ENCODE measurements at regions not wholly inside any gene's neighbourhood (a gene's known extent, or its start where the extent isn't known, plus 50 kb on each side); places are given as distances from the start of the nearest gene placed in this dataset.
"Not testable (repeated sequence)": the region's sequence is repeated elsewhere in the genome, so short reads cannot be mapped to it uniquely, and the experiment has no call there.

DNA sequence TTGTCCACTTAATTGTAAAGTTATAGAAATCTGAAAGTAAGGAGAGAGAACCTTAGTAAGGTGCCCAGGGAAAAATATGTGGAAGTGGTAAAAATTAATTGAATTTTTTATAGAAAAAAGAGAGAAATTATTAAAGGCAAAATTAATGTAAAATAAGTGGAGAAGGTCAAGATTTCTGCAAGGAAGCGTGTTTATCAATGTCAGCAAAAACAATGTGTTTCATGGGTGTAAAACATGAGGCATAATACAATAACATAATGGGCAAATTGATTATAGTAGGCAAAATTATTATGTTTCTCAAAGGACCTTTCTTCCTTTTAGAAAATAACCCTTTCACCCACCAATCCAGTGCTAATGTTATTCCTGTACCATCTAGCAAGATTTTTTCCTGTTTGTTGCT lies 1520.1 kb downstream of the REEP3 start:
- no peak for DNase-seq (ENCODE audit: low read depth)

DNA sequence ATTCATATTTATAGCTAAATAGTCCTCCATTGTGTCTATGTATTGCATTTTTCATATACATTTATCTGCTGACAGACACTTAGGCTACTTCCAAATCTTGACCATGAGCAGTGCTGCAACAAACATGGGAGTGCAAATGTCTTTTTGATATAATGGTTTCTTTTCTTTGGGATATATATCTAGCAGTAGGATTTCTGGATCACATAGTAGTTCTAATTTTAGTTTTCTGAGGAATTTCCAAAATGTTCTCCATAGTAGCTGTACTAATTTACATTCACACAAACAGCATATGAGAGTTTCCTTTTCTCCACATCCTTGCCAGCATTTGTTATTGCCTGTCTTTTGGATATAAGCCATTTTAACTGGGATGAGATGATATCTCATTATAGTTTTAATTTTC lies 1521.3 kb downstream of the REEP3 start:
- no peak for DNase-seq (ENCODE audit: low read depth)

DNA sequence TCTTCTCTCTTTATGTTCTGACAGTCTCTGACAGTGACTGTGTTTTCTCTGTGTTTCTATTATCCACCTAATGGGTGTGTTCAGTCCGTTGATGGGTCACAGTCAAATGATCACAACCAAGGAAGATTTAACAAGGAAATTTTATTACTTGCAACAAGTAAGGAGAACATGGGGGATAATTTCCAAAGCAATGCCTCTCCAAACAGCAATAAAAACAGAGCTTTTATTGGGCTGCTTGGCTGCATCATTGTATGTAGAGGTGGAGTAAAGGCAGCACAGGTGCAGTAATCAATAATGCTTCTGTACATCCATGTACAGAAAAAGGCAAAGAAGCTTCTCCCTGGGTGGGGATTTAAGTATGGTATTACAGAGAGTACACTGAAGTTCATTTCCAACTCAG lies 1525.6 kb downstream of the REEP3 start:
- no peak for DNase-seq (ENCODE audit: low read depth)

DNA sequence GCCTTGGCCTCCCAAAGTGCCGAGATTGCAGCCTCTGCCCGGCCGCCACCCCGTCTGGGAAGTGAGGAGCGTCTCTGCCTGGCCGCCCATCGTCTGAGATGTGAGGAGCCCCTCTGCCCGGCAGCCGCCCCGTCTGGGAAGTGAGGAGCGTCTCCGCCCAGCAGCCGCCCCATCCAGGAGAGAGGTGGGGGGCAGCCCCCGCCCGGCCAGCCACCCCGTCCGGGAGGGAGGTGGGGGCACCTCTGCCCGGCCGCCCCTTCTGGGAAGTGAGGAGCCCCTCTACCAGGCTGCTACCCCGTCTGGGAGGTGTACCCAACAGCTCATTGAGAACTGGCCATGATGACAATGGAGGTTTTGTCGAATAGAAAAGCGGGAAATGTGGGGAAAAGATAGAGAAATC lies 1530.9 kb downstream of the REEP3 start:
- not testable (repeated sequence) for DNase-seq (ENCODE audit: low read depth)

DNA sequence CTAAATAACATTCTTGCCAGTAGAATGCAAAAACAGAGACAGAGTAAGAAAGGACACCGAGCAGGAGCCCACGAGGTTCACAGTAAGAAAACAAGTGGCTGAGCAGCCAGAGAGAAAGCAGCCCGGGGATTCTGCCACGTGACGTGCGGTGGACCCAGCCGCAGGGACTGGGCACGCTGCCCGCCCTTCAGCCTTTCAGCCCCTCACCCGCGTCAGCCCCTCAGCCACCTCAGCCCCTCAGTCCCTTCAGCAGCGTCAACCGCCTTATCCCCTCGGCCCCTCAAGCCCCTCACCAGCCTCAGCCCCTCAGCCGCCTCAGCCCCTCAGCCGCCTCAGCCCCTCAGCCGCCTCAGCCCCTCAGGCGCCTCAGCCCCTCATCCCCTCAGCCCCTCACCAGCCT lies 1532.2 kb downstream of the REEP3 start:
- not testable (repeated sequence) for DNase-seq (ENCODE audit: low read depth)

DNA sequence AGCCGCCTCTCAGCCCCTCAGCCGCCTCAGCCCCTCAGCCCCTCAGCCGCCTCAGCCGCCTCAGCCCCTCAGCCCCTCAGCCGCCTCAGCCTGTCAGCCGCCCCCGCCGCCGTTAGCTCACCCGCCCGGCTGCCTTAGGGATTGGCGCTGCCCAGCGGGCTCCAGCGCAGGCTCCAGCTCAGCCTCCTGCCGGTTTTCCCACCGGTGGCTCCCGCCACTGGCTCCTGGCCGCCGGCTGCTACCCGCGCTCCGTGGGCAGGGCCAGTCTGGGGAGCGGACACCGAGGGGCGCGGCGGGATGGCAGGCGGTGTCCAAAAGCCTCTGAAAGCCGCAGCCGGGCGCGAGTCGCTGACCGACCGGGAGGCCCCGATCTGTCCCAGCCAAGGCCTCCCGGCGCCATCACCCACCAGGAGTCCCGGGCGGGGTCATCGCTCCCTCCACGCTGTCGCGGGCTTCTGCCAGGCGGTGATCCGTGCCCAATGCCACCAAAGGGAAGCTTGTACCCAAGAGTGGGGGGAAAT lies 1532.7 kb downstream of the REEP3 start:
- not testable (repeated sequence) for DNase-seq (ENCODE audit: low read depth)

DNA sequence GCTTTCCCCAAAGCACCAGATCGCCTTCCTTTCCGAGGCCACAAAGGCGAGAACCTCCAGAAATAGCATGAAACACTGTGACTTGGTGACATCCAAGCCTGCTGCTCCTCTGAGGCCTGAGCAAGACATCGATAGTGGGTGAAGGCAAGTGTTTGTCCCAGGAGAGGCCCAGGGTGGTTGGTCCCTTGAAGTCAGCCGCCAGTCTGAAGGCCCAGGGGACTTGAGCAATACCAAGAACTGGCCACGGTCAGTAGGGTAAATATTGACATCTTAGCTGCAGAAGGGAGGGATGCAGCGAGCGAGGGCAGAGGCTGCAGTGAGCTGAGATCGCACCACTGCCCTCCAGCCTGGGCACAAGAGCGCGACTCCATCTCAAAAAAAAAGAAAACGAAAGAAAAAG lies 1533.5 kb downstream of the REEP3 start:
- DNase-seq (ENCODE audit: low read depth), result not testable (repeated sequence)

DNA sequence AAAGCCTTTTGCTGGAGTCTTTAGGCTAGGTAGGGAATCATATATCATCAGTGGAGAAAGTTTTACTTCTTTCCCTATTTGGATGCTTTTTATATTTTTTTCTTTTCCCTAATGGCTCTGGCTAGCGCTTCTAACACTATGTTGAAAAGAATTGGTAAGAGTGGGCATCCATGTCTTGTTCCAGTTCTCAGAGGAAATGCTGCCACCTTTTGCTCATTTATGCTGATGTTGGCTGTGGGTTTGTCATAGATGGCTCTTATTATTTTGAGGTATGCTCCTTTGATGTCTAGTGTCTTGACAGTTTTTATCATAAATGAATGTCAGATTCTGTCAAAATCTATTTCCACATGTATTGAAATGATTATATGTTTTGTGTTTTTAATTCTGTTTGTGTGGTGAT lies 1544.1 kb downstream of the REEP3 start:
- no peak for DNase-seq (ENCODE audit: low read depth)

DNA sequence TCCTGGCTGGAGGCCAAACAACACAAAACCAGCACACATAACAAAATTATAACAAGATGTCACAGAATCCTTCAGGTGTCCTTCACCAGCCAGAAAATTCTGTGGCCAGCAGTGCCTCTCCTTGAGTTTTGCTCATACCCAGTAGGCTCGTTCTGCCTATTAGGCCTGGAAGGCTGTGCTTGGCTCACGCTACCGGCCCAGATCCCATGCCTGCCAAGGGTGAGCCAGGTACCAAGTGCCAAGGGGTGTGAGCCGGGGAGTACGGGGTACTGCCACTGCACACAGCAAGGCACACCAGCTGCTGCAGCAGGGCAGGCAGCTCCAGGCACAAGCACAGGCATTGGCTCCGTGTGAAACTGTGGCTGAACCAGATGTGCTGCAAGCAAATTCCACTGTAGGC lies 1562.0 kb downstream of the REEP3 start:
- no peak for DNase-seq (ENCODE audit: low read depth)

DNA sequence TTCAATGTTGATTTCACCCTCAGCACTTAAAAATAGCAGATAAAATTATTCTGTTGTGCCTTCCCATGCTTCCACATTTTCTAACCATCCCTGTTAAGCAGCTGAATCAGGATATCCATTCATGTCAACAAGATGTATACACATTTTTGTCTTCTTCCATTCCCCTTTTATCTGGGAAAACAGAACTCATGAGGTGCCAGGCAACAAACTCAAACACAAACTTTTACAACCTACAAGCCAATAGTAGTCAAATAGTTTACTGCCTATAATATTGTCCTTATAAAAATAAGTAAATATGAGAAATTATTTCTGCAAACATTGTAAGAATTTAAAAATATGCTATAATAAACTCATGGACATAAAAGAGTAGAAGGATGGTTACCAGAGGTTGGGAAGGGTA lies 1569.8 kb downstream of the REEP3 start:
- no peak for DNase-seq (ENCODE audit: low read depth)

DNA sequence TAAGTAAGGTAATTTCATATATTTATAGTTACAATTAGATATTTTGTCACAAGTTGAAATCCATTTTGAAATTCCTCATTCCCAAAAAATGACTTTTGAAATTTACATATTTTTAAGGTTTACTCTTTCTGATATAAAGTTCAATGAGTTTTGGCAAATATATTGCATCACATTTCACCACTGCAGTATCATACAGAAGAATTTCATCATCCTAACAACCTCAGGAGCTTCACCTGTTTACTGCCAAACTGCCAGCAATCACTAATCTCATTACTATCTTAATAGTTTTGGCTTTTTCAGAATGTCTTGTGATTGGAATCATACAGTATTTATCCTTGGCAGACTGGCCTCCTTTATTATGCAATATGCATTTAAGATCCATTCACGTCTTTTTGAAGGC lies 1578.9 kb downstream of the REEP3 start:
- DNase-seq (ENCODE audit: low read depth), result no peak

DNA sequence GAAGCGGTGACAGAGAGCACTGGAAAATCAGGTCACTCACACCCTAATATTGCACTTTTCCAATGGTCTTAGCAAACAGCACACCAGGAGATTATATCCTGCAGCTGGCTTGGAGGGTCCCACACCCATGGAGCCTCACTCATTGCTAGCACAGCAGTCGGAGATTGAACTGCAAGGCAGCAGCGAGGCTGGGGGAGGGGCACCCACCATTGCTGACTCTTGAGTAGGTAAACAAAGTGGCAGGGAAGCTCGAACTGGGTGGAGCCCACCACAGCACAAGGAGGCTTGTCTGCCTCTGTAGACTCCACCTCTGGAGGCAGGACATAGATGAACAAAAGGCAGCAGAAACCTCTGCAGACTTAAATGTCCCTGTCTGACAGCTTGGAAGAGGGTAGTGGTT lies 1579.7 kb downstream of the REEP3 start:
- DNase-seq (ENCODE audit: low read depth), result not testable (repeated sequence)

DNA sequence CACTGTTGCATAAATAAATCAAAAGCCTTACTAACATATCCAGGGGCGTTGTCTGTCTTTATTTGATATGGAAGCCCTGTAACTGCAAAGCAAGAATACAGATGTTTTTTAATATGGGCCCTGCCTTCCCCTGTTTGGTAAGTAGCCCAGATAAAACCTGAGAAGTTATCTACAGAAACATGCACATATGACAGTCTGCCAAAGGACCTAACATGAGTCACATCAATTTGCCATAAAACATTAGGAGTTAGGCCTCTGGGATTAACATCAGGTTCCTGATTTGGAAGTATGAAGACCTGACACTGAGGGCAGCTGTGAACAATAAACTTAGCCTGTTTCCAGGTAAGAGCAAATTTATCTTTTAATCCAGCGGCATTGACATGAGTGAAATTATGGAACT lies 1588.8 kb downstream of the REEP3 start:
- no peak for DNase-seq (ENCODE audit: low read depth)

DNA sequence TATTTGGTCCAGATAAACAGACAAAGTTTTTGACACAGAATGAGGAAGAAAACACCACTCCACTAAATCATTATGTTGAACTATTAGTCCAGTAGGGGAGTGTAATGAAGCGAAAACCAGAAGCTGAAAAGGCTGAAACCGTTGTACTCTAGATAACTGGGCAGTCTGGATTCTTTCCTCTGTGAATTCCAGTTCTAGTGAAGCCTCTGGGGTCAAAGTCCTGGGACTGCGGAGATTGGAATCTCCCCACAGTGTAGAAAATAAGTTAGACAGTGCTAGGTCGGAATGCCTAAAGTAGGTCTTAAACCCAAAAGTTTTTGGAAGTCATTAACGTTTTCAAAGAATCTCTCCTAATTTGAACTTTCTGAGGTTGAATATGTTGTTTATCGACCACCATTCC lies 1589.9 kb downstream of the REEP3 start:
- not testable (repeated sequence) for DNase-seq (ENCODE audit: low read depth)

DNA sequence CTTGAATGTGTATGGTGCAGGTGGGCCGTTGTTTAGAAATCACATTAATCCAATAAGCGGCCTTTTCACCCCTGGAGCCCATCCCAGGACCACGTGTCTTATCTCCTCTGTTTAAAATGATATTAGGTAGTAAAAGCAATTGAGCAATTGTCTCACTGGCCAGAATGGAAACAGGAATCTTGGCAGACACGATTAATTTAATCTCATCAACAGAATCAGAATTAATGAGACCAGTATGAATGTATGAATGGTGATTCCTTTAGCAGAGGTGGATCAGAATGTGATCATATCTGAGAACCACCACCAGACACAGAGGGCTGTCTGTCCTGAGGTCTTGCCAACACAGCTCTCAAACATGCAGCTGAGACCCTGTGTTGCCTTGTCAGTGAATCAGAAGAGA lies 1591.4 kb downstream of the REEP3 start:
- DNase-seq (ENCODE audit: low read depth), result no peak

DNA sequence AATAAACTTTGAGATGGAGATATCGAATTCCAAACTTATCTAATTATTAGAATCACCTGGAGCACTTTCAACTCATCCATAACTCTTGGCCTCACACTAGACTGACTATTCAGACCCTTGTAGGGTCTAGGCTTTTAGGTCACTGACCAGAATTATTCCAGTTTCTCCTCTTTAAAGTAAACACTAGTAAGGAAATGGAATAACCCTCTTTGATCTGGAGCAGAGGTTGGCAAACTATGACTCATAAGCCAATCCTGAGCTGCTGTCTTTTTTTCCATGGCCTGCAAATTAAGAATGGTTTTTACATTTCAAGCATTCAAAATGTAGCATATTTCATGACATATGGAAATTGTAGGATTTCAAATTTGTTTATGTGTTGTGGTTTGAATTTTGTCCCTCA lies 1601.9 kb downstream of the REEP3 start:
- DNase-seq (ENCODE audit: low read depth), result no peak

DNA sequence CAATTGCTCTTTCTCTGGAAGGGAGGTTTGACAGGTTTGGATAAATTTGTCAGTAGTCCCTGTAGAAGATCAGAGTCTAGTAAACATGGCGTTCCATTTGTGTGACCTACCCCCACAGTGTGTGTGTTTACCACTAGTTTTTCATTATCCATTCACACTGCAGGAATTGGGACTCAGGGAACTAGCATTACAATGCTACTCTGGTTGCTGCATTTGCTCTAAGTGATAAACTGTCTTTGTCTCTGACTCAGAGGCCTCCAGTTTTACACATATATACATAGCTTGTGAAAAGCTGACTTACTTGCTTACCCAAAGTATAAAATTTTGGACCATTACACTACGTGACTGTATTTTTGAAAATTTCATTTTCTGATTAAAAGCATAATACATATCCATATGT lies 1604.0 kb downstream of the REEP3 start:
- no peak for DNase-seq (ENCODE audit: low read depth)

DNA sequence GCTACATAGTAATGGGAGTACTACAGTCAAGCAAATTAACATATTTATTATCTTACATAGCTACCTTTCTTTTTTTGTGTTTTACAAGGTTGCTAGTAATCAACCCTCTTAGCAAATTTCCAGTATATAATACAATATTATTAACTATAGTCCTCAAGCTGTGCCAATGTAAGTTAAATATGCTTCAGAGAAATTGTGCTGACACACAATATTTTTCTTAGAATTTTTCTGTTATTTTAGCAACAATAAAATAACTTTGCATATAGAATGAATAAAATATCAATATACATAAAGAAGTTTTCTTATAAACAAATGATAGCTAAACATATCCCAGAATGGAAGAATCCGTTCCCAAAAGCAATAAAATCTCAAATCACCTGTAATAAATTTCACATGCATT lies 1605.1 kb downstream of the REEP3 start:
- DNase-seq (ENCODE audit: low read depth), result no peak

DNA sequence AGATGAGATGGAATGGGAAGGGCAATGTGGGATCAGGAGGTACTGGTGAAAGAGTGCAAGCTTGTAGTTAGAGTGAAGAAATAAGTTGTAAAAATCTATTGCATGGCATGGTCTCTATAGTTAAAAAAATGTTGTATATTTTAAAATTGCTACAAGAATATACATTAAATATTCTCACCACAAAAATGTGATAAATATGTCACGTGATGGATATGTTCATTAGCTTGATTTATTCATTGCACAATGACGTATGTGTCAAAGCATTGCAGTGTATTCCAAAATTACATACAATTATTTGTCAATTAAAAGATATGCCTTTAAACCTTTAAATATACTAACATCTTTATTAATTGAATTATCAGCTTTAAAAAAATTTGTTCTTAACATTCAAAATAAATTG lies 1607.1 kb downstream of the REEP3 start:
- DNase-seq (ENCODE audit: low read depth), result no peak

DNA sequence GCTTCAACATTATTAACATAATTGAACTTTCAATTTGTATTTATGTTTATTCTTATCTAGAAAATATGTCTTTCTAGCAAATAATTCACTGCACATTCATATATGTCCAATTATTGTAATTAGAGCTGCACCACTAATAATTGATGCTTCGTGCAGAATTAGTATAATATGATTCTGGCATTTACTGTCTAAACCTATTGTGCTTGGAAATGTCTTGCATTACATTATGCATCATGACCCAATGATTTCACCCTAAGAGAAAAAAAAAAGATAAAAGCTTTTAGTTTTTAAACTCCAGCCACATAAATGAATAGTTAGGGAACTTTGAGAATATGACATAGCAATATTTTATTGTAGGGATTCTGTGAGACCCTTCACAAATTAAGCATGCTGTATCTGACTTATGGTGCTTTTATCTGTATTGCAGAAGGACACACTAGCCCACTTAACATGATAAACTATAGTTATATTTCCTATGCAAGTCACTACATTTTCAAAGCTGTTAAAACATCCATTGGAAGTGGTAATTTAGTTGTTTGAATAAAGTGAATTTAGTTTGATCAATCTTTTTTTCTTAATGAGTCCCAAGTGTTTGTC lies 1609.1 kb downstream of the REEP3 start:
- no peak for DNase-seq (ENCODE audit: low read depth)

DNA sequence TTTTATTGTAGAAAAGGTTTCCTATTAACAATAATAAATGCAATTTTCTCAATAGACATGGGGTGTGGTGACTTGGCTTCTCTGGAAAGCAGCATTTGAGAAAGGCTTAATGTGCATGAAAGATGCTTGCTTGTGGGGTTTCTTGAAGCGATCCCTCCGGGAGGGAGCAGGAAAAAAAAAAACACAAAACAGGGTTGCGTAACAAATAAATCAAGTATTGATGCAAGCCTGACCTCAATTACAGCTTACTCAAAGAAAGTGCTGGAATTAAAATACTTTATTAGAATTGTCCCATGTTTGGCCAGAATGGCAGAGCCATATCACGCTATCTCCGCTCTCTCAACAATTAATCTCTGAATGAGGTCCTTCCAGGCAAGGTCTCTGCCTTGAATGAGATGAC lies 1612.5 kb downstream of the REEP3 start:
- no peak for DNase-seq (ENCODE audit: low read depth)

DNA sequence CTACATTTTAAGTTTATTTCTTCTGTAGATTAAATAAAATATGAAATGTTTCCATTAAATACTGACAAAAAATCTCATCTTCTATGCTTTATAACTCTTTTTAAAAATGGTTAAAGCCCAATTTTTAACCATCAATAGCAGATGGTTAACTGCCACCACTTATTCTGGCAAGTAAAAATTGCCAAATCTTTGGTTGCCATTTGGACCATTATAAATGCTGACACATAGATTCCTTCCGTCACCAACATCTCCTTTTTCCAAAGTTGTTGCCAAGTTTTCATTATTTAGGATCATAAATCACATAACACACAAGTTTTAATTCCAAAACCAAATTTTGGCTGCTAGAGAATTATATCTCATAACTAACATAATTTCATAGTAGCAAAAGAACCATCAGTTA lies 1614.3 kb downstream of the REEP3 start:
- no peak for DNase-seq (ENCODE audit: low read depth)

DNA sequence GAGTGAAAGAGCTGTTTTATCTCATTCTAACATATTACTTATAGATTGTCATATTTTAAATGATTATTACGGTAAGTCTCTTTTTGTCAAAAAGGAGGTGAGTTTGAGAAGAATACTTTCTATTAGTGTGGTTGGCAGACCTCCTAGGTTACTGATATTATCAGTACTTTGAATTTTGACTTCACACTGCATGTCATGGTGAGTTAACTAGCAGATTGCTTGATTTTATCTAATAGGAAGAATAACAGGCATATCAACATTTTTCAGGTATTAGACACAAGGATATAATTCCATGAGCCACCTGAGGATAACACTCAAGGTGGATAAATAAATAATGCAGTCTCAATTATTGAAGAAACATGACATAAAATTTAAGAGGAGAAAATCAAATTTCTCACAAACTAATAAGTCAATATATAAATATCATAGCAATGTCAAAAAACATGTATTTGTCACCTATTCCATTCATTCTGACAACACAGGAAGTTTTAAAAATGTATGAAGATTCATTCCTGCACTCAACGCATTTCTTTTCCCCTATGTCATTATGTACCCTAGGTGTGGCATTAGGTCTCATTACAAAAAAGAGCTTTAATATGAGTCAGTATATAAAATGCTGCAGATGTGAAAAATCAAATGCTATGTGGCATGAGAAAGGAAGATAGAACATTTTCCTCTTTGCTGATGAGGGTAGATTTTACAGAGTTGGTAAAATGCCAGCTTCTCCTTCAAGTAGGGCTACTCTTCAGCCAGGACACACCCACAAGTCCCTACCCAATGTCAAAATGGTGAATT lies 1621.6 kb downstream of the REEP3 start:
- DNase-seq (ENCODE audit: low read depth), result no peak

DNA sequence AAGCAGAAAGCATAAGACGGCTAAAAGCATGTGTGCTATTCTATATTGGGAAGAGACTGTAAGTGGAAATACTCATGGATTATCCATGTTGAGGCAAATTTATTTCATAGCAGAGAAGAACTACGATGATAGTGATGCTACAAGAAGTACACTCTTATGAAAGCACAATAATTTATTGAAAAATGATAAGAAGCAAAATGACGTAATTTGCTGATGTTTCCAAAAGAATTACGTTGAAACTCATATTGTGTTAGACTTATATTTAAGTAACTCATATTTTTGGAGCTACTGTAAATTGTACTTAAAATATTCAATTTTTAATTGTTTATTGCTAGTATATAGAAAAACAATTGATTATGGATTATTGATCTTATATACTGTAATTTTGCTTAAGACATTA lies 1622.5 kb downstream of the REEP3 start:
- no peak for DNase-seq (ENCODE audit: low read depth)

Data from stimulated activated CD8-positive, alpha-beta memory T cell treated with anti-CD3 and anti-CD28 coated beads, Interleukin-7, amount 100 ng/mL, for 24 hours (primary cell).